ENCODE measurements at regions not wholly inside any gene's neighbourhood (a gene's known extent, or its start where the extent isn't known, plus 50 kb on each side); places are given as distances from the start of the nearest gene placed in this dataset.

- no peaks in the 10 kb centered on the region; the same call in 1 of the 2 replicates for H3K9me3 ChIP-seq (ENCODE audit: control insufficient read depth, insufficient read depth, low read depth, low read length)
- ChIA-PET POLR2A (no interaction called here), CTCF (interaction anchor here (1.0 to 1.3 kb wide), 2 partner anchors 11 to 14 kb away, joined by 3 to 4 read pairs; no protein-coding TSS in a partner anchor)
- H3K4me3 ChIP-seq (ENCODE audit: low read depth, low read length): no peak overlapping the region
- no peak for TF ChIP-seq ZNF280D (tag by site-specific recombination; IDR thresholded peaks at IDR 0.05)
- TF ChIP-seq, protein P1, sequence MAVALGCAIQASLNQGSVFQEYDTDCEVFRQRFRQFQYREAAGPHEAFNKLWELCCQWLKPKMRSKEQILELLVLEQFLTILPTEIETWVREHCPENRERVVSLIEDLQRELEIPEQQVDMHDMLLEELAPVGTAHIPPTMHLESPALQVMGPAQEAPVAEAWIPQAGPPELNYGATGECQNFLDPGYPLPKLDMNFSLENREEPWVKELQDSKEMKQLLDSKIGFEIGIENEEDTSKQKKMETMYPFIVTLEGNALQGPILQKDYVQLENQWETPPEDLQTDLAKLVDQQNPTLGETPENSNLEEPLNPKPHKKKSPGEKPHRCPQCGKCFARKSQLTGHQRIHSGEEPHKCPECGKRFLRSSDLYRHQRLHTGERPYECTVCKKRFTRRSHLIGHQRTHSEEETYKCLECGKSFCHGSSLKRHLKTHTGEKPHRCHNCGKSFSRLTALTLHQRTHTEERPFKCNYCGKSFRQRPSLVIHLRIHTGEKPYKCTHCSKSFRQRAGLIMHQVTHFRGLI (tag by site-specific recombination; IDR thresholded peaks at IDR 0.05): no peak
- no peaks in the 10 kb centered on the region for H3K4me1 ChIP-seq (ENCODE audit: control insufficient read depth, insufficient read depth, low read length)
- H3K27ac ChIP-seq (ENCODE audit: extremely low read depth, low read depth, low read length): no peak overlapping the region
- no peaks in the 10 kb centered on the region for H3K36me3 ChIP-seq (ENCODE audit: control insufficient read depth in 2 of 2, insufficient read depth in 1 of 2, low read length in 2 of 2)
Observed at GRCh38 chr5:96228408-96228807, 204.6 kb downstream of the PCSK1 start.

DNA sequence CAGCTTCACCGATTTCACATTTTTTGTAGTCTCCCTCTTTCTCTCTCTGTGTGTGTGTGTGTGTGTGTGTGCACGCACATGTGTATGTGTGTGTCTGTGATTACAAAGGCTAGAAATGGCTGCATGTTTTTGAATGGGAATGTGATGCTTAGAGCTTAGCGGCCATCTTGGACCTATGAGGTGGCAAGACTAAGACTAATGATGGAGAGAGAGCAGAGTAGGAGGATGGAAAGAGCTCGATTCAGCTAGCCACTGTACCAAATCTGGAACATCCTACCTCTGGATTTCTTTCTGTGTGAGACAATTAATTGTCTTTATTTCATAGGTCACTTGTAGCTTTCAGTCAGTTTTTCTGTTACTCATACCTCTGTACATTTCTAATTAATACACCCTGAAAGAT, 205.1 kb downstream of the PCSK1 start:
- Histone ChIP-seq H3K36me3 (ENCODE audit: control insufficient read depth in 2 of 2, insufficient read depth in 1 of 2, low read length in 2 of 2) (no peaks in the 10 kb centered on the region), H3K9me3 (ENCODE audit: control insufficient read depth, insufficient read depth, low read depth, low read length) (no peaks in the 10 kb centered on the region; the same call in 1 of the 2 replicates), H3K27ac (ENCODE audit: extremely low read depth, low read depth, low read length) (no peak overlapping the region), H3K4me1 (ENCODE audit: control insufficient read depth, insufficient read depth, low read length) (no peaks in the 10 kb centered on the region), H3K4me3 (ENCODE audit: low read depth, low read length) (no peak overlapping the region)
- POLR2A ChIA-PET: no interaction called here
- TF ChIP-seq ZNF585B (tag by site-specific recombination; IDR thresholded peaks at IDR 0.05) (no peak), PRDM4 (tag by site-specific recombination; IDR thresholded peaks at IDR 0.05) (no peak), ZNF24 (tag by site-specific recombination; IDR thresholded peaks at IDR 0.05) (no peak), ZSCAN23 (tag by site-specific recombination; IDR thresholded peaks at IDR 0.05) (no peak), ZNF514 (tag by site-specific recombination; IDR thresholded peaks at IDR 0.05) (no peak)
- CTCF ChIA-PET: interaction anchor here (1.0 to 1.3 kb wide), 2 partner anchors 11 to 14 kb away, joined by 3 to 4 read pairs; no protein-coding TSS in a partner anchor

DNA sequence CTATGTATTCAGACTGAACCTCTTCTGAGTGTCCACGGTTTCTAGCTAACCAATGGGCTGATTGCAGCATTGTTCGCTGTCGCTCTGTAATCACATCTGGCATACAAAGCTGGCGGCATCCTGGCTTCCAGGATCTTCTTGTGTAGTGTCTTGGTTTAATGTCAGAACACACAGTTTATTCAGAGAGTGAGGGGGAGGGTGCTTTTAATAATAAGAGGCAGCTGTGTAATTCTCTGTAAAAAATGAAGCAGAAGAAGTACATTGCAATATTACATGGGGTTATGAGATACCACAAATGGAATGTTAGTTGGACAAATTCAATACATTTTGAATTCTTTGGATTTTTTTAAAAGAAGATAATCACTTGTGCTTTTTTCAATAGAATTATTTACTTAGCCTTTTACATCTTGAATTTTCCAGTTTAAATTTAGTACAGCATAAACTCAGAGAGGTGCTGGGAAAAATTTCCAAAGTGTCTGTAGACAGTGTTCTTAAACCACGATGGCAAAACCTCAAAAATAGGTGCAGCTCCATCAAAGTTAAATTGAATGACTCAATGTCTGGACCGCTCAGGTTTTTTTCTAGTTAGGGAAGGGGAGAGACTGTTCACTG, 206.0 kb downstream of the PCSK1 start:
- Histone ChIP-seq H3K27ac (ENCODE audit: extremely low read depth, low read depth, low read length) (no peak overlapping the region), H3K9me3 (ENCODE audit: control insufficient read depth, insufficient read depth, low read depth, low read length) (no peaks in the 10 kb centered on the region), H3K36me3 (ENCODE audit: control insufficient read depth in 2 of 2, insufficient read depth in 1 of 2, low read length in 2 of 2) (no peaks in the 10 kb centered on the region), H3K4me3 (ENCODE audit: low read depth, low read length) (no peak overlapping the region), H3K4me1 (ENCODE audit: control insufficient read depth, insufficient read depth, low read length) (no peaks in the 10 kb centered on the region)
- CTCF ChIA-PET: interaction anchor here (0.5 to 1.4 kb wide), 6 partner anchors 9 to 379 kb away, joined by 3 to 6 read pairs (median 4); no protein-coding TSS in a partner anchor
- POLR2A ChIA-PET: interaction anchor here (0.6 kb wide), 1 partner anchor 12 kb away, joined by 4 read pairs; no protein-coding TSS in a partner anchor
- no peak for TF ChIP-seq TCF7L2 (IDR thresholded peaks at IDR 0.05; ENCODE audit: borderline replicate concordance, low read depth, low read length)
- TF ChIP-seq ZNF341 (tag by site-specific recombination; IDR thresholded peaks at IDR 0.05; ENCODE audit: low read depth): no peak
- TF ChIP-seq ZNF510 (tag by site-specific recombination; IDR thresholded peaks at IDR 0.05; ENCODE audit: insufficient replicate concordance): no peak
- TF ChIP-seq ZNF302 (tag by site-specific recombination; IDR thresholded peaks at IDR 0.05; ENCODE audit: low read depth): no peak
- TF ChIP-seq OSR2 (tag by site-specific recombination; IDR thresholded peaks at IDR 0.05): no peak
- no peak for TF ChIP-seq PBX3 (CRISPR knock-in tag; IDR thresholded peaks at IDR 0.05)
- TF ChIP-seq ZFP37 (tag by site-specific recombination; IDR thresholded peaks at IDR 0.05): no peak
